HG03108 (cell line): ENCODE measurements at regions not wholly inside any gene's neighbourhood (a gene's known extent, or its start where the extent isn't known, plus 50 kb on each side); places are given as distances from the start of the nearest gene placed in this dataset.

Experiments used
- ATAC-seq: cut with Tn5 transposase; IDR thresholded peaks from one replicate; pipeline ENCODE4 v1.9.1; 2021; ENCODE audit warnings: moderate library complexity; ENCODE audit not compliant: unreplicated experiment

DNA sequence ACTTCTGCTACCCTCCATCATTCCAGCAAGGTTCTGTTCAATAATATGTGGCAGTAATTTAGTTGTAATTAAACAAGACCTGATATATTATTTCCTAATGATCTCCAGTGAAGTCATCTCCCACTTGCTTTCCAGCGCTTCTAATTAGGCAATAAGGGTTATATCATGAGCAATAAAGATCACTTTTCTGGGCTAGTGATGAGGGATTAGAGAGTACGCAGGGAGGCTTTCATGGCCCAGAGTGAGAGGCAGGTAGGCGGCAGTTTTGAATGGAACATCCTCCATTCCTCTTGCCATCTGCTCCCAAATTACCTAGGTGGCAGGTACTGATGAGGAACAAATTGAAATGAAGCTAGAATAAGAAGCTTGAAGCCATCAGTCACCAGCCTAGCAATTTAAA lies 358.1 kb upstream of the SYT4 start:
- no peak for ATAC-seq

DNA sequence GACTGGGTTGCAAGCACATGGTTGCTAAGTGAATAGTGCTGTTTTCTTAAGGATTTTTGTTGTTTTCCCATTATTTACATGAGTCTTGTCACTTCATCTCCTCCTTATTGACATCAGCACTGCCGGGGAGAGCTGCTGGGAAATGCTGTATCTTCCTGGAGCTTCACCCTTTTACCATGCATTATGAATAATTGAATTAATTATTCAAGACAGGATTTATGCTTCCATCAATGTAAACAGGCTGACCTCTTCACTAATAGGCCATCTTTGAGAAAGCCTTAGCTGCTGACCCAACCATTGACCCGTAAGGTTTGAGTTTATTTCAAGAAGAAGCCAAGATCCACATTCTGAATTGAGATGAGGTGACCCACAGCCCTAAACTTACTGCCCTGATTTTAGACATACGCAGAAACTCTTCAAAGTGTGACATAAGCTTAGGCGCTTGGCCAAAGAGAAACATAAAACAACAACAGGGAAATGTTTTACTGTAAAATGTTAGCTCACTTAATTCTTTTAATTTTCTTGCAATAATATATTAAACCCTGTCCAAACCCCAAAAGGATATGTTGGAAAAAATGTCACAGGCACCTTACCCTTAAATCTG lies 365.5 kb upstream of the SYT4 start:
- no peak for ATAC-seq

DNA sequence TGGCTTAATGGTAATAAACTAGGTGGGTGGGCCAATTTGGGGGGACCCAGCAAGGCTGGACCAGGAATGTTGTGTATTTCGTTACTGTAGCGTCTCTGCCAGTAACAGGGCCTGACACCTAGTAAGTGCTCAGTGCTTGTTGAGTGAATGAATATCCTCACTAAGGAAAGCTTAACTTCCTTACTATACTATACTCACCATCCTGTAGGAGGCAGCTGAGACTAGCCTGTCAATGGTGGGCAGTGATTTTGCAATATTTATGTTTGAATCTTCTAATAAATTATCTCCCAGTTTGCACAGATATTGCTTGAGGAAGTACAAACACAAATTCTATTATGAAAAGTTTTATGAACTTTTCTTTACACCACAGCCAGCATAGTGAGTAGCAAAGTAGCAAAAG lies 370.7 kb upstream of the SYT4 start:
- no peak for ATAC-seq

DNA sequence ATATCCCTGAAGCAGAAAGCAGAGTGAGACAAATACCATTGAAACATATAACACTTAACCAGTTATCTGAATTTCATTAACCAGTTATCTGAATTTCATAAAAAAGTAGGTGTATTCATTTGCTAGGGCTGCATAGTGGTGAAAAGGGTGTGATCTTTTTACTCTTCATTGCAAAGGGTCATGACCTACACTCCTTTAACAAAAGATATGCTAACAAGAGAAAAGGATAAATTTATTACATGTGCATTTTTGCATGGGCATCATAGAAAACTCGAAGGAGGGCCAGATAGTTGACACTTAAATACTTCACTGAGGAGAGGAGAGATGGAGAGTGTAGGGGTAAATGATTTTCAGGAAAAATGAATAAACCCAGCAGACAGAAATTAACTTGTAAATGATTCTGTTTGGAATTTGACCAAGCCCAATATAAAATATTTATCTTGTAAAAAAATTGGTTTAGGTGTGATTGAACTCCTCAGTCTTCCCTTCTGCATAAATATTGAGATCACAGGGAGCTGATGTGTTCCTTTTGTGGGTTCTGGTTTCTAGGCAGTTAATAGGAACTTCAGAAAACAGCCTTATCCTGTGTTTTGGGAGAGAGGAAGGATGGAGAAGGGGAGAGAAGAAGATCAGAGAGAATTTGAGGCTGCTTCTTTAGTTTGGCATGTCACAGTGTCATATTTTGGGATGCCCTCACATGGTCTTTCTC lies 372.5 kb upstream of the SYT4 start:
- ATAC-seq = no peak

DNA sequence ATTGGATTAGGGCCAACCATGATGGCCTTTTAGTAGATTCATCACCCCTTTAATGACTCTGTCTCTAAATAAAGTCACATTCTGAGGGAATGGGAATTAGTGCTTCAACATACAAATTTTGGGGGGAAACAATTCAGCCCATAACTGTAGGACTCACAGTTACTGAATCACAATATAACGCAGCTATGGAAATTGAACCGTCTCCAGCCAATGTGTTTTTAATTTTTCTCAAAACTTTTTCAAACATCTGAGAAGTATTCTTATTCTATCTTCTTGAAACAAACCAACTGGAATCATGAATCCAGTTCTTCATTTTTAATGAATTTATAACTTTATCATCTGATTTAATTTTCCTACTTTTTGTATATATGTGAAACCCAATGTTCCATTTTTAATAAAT lies 373.1 kb upstream of the SYT4 start:
- ATAC-seq = no peak

DNA sequence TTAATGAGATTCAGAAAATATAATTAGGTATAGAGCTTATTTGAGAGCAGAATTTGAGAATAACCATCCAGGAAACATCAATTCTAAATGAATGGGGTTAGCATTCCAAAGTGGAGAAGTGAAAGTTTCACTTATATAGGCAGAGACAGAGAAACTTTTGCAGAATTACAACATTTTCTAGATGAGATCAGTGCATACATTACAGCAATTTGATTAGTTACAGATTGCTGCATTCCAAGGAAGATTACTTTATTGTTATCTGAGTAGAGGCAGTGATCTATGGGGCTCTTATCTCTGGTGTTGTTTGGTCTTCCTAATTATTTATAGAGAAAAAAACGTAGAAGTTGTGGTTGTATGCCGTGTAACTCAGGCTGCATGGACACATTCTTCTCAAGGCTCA lies 373.8 kb upstream of the SYT4 start:
- no peak for ATAC-seq

DNA sequence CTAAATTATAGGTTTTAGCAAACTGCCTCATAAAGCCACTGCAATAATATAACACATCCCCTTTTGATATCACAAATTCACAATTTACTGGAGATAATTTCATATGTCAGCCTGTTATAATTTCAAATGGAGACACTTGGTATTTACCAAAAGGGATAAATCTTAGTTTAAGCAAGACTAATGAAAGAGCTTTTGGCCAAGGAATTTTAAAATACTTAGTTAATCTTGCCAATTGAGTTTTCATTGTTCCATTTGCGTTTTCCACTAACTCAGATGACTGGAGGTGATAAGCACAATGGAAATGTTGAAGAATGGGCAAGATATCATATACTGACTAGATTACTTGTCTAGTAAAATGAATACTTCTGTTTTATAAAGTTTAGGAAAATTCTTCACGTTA lies 379.3 kb upstream of the SYT4 start:
- ATAC-seq = no peak

DNA sequence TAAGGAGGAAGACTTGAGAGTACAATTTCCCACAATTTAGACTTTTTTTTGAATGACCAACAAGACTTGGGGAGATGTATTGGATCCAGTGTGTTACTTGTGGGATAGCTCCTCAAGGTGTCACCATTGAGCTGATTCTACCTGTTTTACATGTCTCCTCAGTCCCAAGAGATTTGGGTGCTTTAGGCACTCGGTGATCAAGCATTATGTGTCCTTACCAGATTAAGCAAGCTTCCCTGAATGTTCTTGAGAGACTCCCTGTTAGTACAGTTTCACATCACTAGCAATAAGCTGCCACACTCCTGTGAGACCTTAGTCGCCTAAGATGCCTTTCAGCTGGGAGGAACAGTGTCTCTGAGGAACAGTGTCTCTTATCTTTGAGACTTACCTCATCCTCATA lies 384.3 kb upstream of the SYT4 start:
- ATAC-seq = no peak

DNA sequence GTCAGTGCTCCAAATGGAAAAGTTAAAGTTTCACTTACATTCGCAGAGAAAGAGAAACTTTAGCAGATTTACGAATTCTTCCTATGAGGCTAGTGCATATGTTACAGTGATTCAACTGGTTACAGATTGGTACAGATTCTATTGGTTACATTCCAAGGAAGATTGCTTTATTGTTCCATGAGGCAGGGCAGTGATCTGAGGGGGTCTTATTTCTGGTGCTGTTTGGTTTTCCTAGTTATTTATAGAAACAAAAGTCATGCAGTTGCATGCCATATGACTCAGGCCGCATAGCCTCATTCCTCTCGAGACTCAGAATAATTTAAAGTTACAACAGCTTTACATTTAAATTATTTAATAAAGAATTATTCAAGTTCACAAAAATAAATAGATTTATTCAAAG lies 385.4 kb upstream of the SYT4 start:
- no peak for ATAC-seq

DNA sequence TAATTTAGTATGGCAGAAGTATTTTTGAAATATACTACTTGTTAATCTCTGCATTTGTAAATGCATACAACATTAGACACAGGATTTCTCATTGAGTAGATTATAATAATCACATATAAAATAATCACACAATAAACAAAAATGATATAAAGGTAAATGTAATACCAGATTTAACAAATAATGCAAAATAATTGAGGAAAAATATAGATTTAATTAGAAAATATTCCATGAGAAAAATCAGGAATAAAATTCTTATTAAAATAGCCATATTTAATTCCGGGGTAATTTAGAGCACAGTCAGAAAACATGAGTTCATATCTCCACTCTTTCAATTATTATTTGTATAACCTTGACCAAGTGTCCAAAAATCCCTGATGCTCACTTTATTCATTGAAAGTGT lies 385.9 kb upstream of the SYT4 start:
- no peak for ATAC-seq

DNA sequence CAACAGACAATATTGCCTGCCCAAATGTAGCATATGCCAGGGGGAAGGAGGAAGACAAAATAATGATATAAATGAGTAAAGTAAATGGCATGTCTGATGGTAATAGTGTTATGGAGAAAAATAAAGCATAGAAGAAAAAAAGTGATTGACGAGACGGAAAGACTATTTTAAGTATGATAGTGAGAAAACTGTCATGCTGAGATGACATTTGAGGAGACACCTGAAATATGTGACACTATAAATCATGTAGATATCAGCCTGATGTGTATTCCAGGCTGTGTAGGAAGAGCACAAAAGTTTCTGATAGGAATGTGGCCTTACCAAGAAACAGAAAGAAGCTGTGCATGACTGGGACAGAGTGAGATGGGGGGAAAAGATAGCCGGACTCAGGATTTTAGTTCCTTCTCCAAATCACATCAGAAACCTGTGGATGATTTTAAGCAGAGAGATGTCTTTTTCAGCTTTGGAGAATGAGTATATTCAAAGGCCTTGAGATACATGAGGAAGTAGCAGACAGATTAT lies 387.3 kb upstream of the SYT4 start:
- no peak for ATAC-seq

DNA sequence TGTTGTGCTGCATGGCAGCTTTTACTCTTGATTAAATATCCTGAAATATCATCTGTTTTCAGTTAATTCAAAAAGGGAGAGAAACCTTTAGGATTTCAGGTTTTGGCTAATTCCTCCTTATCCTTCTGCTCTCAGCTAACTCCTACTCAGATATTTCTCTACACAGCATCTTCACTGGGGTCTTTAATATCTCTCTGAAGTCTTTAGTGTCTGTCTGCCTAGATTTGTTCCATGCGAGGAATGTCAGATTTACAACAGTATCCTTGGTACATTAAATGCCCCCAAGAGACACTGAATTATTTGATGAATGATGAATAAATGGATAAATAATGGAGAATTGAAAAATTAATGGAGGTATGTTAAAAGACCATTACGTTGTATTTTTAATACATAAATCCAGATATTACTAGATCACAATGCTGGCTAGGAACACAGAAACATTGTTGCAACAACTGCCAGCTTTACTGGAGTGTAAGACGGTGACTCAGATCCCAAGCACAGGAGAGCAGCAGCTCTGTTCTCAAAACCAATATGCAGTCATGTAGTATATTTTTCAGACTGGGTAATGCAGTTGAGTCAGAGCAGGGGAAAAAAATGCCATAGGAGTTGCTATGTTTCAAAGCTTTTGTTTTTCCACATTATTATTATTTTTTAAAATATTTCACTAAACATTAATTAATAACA lies 388.0 kb upstream of the SYT4 start:
- ATAC-seq = no peak

DNA sequence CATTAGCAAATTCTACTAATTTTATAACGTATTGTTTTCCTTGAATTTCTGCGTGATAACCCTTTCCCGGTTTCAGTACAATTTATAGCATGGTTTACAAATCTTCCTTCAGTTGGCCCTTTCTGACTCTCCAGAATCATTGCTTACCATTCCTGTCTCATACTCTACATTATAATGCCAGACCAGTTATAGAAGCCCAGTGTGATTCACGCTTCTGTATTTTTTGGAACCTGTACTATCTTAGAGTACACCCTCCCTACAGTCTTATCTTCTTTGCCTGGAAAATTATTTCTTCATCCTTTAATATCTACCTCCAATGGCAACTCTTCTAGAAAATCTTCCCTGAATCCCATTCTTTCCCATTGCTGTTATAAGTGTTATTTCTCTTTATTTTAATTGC lies 391.6 kb upstream of the SYT4 start:
- ATAC-seq = no peak

DNA sequence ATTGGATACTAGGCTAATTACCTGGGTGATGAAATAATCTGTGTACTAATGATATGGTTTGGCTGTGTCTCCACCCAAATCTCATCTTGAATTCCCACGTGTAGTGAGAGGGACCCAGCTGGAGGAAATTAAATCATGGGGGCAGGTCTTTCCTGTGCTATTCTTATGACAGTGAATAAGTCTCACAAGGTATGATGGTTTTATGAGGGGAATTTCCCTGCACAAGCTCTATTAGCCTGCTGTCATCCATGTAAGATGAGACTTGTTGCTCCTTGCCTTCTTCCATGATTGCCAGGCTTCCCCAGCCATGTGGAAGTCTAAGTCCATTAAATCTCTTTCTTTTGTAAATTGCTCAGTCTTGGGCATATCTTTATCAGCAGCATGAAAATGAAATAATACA lies 394.1 kb upstream of the SYT4 start:
- no peak for ATAC-seq

DNA sequence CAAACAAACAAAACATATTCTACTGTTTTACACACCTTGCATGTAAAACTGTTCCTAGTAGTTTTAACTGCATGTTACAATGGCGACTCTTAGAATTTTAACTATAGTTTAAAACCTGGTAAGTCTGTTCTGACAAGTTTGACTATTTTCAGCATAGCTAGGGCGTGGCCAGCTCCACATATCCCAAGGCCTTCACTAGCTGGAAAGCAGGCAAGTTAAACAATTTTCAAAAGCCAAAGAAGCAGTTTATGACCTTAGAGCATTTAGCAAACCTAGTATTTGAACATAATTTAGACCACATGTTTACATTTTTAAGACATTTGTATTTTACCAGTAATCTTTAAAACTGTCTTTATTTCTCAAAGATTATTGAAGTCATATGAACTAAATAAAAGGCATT lies 402.8 kb upstream of the SYT4 start:
- no peak for ATAC-seq

DNA sequence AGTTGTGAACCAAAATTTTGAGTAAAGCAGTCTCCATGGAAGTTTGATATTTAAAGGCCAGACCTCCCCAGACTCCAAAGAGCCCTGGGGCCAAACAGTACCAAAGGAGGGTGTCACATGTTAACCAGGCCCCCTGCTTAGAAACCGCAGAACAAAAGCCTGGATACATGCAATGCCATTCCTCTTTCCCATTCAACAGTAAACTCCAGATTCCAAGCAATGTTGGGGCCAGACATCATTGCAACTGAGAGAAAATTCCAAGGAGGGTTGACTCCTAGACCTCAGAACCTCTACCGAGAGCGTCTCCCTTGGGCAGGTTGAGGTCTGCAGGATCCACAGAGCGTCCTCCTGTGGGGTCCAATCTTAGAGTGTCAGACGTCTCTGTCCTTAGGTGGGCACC lies 404.4 kb upstream of the SYT4 start:
- no peak for ATAC-seq

DNA sequence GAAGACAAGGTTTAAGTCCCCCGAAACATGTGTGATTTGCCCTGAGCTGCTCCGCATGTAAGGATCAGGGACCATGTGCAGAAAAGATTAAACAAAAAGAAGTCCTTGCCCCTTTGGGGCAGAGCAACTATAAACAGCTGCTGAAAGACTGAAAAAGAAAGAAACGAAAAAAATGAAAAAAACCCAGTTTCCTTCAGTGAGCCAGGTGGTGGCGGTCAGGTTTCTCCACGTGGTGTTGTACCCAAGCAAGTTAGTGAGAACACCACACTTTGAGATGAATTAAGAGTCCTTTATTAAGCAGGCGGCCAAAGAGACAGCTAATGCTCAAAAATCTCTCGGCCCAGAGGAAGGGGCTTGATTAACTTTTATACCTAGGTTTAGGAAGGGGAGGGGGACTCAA lies 404.9 kb upstream of the SYT4 start:
- no peak for ATAC-seq

DNA sequence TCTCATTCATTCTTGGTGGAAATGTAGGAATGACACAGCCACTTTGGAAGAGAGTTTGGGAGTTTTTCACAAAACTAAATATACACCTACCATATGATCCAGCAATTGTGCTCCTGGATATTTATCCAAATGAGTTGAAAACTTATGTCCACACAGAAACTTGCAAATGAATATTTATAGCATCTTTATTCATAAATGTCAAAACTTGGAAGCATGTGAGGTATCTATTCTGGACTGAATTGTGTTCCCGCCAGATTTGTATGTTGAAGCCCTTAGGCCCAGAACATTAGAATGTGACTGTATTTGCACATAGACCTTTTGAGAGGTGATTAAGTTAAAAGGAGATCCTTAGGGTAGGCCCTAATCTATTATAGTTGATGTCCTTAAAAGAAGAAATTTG lies 409.4 kb upstream of the SYT4 start:
- ATAC-seq = no peak

DNA sequence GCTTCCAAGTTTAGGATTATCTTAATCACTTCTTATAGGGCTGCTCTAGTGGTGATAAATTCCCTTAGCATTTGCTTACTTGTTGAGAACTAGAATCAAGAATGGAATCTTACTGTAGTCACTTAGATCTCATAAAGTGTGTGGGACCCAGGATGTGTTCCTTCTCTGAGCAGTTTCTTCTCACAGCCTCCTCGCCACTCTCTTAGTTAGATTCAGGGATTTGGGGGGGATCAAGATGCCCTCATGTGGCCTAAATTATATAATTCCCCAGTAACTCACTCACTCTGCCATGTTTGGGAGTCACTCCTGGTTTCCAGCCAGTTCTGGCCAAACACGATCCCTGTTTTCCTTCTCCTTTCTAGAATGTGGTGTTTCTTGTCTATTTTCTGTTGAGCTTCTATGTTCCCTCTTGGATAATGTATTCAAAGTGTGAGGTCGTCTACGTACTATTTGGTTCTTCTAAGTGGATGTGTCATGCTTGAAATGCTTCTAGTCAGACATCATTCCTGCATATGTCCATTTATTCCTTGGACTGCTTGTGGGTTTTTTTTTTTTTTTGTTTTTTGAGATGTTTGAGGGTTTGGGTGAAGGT lies 414.9 kb upstream of the SYT4 start:
- no peak for ATAC-seq

DNA sequence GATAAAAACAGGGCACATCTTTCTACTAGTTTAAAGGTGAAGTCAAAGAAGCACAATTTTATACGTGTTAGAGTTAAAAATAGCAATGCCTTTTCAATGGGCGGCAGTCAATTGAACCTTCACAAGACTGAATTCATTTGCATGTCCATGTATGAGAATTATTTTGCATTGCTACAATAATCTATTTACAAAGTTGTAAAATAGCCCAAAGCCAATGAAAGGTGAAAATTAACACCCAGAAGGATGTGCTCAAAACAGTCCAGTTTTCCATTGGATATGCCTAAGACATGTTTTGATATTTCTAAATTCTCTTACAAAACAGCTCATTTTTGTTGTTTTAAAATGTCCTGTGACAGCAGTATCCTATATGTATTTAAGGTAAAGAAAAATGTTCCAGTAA lies 425.1 kb upstream of the SYT4 start:
- ATAC-seq = no peak

DNA sequence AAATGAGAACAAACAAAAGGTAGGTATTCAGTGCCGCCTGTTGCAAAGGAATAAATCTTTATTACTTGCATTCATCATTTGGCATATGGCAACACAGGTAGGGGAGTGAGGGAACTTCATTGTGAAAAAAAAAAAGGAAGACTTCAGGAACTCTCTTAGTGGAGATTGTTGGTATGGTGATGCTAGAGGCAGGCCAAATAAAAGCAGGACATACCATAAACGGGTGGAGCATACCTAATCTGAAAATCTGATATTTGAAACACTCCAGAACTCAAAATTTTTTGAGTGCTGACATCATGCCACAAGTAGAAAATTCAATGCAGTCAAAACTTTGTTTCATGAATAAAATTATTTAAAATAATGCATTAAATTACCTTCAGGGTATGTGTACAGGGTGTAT lies 425.8 kb upstream of the SYT4 start:
- no peak for ATAC-seq

DNA sequence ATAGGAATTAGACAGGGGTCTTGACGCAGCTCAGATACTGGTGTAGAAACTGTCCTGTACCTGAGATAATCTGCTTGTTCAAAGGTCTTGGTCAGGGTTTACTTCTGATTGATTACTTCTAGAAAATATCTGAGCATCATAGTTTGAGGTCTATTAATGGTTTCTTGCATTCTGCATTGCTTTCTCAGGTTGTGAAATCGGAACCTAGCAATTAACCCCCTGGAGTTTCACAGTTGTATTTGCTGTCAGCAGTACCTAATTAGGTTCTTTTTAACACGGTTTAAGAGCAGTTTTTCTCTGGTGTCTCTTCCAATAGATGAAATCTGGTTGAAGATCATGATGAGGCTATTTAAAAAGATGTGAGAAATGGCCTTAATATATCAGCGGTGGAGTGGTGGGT lies 428.6 kb upstream of the SYT4 start:
- ATAC-seq = no peak
